K562 (cell line): ENCODE measurements at regions not wholly inside any gene's neighbourhood (a gene's known extent, or its start where the extent isn't known, plus 50 kb on each side); places are given as distances from the start of the nearest gene placed in this dataset.

Source experiments
- CBX8 ChIP-seq: fragments of 200-600 bp; sonication (generic); IDR thresholded peaks from 2 replicates; pipeline ENCODE4 v1.6.1; 2012; ENCODE audit warnings: borderline replicate concordance, mixed run types, low read depth, mild to moderate bottlenecking, moderate library complexity, mixed read lengths, low read length, control low read depth, inconsistent platforms; ENCODE audit not compliant: poor library complexity, severe bottlenecking; ENCODE audit errors: extremely low read depth
- CREBBP ChIP-seq: IDR thresholded peaks from one replicate; pipeline ENCODE4 v1.6.1; 2012; ENCODE audit warnings: low read depth, mild to moderate bottlenecking, control low read depth, inconsistent platforms, low read length
- ERF ChIP-seq: fragments of 450-650 bp; formaldehyde crosslinking; IDR thresholded peaks from 2 replicates; pipeline ENCODE4 v1.4.0; 2020; ENCODE audit warnings: mild to moderate bottlenecking, mixed read lengths
- KHSRP ChIP-seq: fragments of 450-650 bp; IDR thresholded peaks from 2 replicates; pipeline ENCODE4 v1.6.1; 2017
- MGA ChIP-seq: fragments of 450-650 bp; IDR thresholded peaks from 2 replicates; pipeline ENCODE4 v1.6.1; 2016; ENCODE audit warnings: mild to moderate bottlenecking, moderate library complexity
- POLR3A ChIP-seq: IDR thresholded peaks from 2 replicates; pipeline ENCODE4 v1.6.1; 2011; ENCODE audit warnings: borderline replicate concordance, mild to moderate bottlenecking, moderate library complexity; ENCODE audit not compliant: insufficient read length, insufficient read depth; ENCODE audit errors: extremely low read depth
- RBFOX2 ChIP-seq: fragments of 200-400 bp; formaldehyde crosslinking; IDR thresholded peaks from 2 replicates; pipeline ENCODE4 v1.6.1; 2017; ENCODE audit warnings: low read depth, mild to moderate bottlenecking, low read length, moderate library complexity
- TAL1 ChIP-seq: fragments of 450-650 bp; IDR thresholded peaks from 2 replicates; pipeline ENCODE4 v1.6.1; 2016; ENCODE audit warnings: mild to moderate bottlenecking
- ZNF41 ChIP-seq: fragments of 250-450 bp; sonication (Bioruptor Pico); conservative IDR thresholded peaks from 2 replicates; pipeline ENCODE4 v1.4.0; 2020; ENCODE audit warnings: mild to moderate bottlenecking
- TF ChIP-seq, protein P1 (sequence below): sonication (generic); formaldehyde crosslinking; IDR thresholded peaks from 2 replicates; pipeline ENCODE4 v1.8.0; 2022; ENCODE audit warnings: mild to moderate bottlenecking, missing genetic modification reagents

GRCh38 chr4:115433491-115433890, 320.1 kb upstream of the NDST4 start (continued):
- no peak for TF ChIP-seq MGA
- TF ChIP-seq TAL1 = no peak
- TF ChIP-seq KHSRP = no peak
- TF ChIP-seq ZNF41 = no peak
- TF ChIP-seq CREBBP = no peak
- no peak for TF ChIP-seq ERF (CRISPR knock-in tag)
- no peak for TF ChIP-seq POLR3A
- TF ChIP-seq RBFOX2 = no peak
- TF ChIP-seq, protein P1, sequence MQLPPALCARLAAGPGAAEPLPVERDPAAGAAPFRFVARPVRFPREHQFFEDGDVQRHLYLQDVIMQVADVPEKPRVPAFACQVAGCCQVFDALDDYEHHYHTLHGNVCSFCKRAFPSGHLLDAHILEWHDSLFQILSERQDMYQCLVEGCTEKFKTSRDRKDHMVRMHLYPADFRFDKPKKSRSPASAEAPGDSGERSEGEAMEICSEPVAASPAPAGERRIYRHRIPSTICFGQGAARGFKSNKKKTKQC = no peak
- no peak for TF ChIP-seq CBX8
